ENCODE measurements at regions not wholly inside any gene's neighbourhood (a gene's known extent, or its start where the extent isn't known, plus 50 kb on each side); places are given as distances from the start of the nearest gene placed in this dataset.
"Not testable (repeated sequence)": the region's sequence is repeated elsewhere in the genome, so short reads cannot be mapped to it uniquely, and the experiment has no call there.

DNA sequence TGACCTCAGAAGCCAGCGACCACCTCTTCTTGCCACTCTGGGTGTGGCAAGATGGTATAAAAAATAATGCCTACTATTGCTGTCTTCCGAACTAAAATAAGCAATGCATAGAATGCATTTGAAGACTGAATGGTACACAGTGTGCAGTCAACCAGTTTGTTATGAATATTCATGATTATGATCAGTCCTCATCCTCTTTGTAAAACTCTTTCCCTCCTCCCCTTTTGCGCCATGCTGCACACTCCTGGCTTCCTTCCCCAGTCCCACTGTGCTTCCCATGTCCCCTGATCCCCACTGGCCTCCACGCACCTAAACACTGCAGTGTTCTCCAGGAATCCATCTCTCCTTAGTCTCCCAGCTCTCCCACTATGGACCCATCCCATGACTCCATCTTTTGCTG lies 348.0 kb downstream of the SOX9 start:
- DNase-seq (ENCODE audit: low read depth, low spot score) = no peak

DNA sequence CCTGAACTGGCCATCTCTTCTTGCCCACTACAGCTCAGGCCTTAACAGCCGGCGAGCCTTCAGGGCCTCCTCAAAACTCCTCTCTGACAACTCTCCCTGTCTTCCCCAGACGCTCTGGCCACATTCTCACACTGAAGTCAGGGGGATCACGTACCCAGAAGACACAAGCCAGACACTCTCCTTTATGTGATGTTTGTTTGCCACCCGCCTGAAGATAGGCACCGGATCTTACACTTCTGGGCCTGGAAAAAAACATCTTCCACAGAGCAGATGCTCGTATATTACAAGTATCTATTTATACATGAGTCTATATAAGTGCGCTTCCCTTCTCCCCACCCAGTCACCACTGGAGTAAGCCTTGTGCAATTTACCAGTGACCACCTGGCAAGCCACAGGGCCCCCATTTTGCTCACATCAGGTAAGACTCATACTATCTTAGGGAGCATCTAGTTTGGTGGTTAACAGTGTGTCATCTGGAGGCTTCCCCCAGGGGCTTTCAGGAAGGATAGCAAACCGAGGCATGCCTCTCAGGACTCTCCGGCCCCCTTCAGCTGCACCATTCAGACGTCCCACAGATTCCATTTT lies 349.4 kb downstream of the SOX9 start:
- DNase-seq (ENCODE audit: low read depth, low spot score) = no peak

DNA sequence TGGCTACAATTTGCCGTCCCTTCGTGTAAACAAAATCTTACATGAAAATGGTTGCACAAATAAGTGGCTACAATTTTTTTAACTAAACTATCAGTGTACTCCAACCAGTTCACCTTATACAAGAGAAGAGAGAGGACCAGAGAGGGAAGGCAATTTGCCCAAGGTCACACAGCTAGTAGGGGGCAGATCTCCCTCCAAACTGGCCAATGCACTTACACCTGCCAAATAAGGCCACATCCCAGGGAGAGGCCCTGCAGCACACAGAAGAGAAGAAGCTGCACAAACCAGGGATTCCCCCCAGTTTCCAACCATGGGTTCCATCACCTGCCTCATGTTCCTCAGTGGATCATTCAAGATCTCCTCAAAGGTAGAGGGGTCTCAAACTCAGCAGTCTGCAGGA lies 349.9 kb downstream of the SOX9 start:
- DNase-seq (ENCODE audit: low read depth, low spot score) = no peak

DNA sequence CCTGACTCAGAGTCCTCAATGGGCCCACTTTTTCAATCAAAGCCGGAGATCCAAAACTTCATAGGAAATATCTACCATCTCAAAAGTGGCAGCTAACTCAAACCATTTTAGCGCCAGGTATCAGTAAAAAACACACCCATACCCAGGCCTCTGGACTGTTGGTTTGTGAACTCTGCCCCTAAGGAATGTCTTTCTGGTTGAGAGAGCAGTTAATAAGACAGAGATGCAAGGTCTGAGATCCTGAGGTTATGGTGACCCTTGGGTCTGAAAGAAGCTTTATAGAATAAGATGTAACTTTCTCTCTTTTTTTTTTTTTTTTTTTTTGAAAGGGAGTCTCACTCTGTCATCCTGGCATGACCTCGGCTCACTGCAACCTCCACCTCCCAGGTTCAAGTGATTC lies 350.5 kb downstream of the SOX9 start:
- no peak for DNase-seq (ENCODE audit: low read depth, low spot score)

DNA sequence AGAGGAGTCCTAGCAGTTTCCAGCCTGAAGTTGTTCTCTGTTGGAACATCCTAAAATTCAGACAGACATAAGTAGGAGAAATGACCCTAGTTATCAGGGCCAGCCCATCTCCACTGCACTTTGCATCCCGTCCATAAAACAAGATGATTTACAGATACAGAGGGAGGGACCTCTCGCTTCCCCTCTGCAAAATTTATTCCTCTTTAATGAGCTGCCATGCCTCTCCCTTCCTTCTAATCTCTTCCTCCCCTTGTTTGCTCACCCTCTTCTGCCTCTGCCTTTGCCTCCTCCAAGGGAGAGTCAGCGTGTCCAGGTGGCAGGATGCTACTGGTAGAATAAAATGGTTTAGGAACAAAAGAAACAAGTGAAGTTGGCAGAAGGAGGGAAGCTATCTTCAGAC lies 351.3 kb downstream of the SOX9 start:
- no peak for DNase-seq (ENCODE audit: low read depth, low spot score)

DNA sequence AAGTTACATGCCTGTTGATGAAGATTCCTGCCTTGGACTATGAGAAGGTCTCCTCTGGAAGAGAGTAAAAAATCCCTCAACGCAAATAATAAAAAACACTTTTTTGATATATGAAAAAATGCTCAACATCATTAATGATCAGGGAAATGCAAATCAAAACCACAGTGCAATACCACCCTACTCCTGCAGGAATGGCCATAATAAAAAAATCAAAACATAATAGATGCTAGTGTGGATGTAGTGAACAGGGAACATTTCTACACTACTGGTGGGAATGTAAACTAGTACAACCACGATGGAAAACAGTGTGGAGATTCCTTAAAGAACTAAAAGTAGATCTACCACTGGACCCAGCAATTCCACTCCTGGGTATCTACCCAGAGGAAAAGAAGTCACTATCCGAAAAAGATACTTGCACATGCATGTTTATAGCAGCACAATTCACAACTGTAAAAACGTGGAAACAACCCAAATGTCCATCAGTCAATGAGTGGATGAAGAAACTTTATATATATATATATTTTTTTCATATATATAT lies 352.1 kb downstream of the SOX9 start:
- DNase-seq (ENCODE audit: low read depth, low spot score) = not testable (repeated sequence)

DNA sequence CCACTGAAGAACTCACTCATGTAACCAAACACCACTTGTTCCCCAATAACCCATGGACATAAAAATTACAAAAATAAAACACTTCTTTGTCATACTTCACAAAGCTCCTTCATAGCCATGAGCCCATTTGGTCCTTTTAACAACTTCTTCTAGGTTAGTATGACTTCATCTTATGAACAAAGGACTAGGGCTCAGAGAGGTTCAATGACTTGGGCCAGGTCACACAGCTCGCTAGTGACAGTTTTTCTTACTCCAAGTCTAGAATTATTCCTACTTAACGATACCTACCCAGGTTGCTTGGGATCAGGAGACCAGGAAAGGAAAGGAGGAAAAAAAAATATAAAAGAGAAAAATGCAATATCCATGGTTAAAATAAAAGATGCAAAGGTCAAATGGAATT lies 353.4 kb downstream of the SOX9 start:
- DNase-seq (ENCODE audit: low read depth, low spot score) = no peak

DNA sequence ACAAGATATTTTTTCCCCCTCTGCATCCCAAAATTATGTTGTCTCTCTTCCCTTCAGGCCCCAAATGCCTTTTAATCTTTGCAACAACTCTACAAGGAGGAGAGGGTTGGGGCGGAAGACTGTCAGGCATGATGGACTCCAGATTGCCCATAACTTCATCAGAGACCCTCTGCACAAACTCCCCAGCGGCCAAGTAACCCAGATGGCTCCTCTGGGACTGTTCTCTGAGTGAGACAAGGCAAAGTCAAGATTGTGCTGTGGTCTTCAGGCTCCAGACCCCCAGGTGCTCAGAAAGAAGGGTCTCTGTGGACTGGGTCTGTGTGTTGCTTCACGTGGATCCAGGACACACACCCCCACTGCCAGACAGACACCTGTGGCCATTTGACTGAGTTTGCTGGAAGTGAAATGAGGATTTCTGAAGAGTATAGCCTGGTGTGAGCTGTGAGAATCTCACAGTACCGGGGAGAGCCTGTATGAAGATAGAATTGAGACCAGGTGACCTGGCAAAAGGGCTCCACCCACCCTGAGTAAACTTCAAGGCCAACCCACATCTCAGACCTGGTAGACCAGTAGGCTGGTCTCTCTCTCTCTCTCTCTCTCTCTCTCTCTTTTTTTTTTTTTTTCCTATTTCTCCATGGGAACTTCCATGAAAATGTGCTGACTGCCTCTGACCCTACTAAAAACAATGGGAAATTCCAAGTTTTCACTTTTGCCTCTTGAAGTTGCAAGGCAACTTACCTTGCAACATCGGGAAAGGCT lies 354.1 kb downstream of the SOX9 start:
- no peak for DNase-seq (ENCODE audit: low read depth, low spot score)

DNA sequence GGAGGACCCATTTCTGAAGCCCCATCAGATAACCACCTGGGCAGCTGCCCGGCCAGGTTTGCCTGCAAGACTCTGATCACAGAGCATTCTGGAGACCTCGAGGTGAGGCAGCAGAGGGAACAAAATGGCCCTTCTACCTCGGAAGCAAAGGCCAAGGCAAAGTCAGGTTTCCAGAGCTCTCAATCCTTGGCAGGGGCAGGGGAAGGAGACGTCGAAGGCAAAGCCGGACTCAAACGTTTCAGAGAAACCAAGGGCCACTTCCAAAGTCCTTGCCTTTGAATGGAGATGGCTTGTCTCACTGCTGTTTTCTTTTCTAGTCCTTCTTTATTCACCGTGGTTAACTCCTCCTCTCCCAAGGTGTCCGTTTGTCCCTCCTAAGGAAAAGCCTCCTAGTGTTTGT lies 355.3 kb downstream of the SOX9 start:
- no peak for DNase-seq (ENCODE audit: low read depth, low spot score)

DNA sequence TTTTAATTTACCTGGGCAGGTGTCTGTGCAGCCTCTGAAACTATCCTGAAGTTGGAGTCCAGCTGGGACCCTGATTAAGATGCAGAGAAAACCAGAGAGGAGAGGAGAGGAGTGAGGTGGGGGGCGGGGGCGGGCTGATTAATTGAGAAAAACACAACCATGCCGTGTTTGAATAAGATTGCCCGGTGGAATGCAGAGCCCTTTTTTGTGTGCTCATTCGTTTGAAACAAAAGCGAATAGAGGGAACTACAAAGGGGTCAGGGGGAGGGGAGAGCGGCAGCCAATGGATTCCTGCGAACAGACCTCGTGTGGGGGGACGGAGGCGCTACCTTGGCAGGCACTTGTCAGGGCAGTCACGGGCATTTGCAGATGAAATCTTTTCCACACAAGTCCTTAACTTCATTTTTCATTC lies 355.8 kb downstream of the SOX9 start:
- DNase-seq (ENCODE audit: low read depth, low spot score) = no peak

DNA sequence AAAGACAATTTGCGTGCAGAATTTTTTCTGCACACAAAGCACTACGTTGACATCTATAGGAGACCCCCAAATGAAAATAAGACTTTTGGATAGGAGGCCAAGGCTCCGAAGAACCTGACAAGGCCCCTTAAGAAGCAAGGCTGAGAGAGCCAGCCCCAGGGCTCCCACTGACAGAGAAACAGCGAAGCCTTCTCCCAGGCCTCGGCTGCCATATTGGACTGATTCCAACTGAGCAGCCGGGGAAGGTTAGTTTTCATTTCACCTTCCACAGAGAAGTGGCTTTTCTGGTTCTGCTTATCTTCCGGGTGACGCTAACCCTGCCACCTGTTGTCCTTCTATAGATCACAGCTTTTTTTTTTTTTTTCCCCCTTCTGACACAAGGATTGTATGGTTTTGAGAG lies 356.7 kb downstream of the SOX9 start:
- no peak for DNase-seq (ENCODE audit: low read depth, low spot score)

DNA sequence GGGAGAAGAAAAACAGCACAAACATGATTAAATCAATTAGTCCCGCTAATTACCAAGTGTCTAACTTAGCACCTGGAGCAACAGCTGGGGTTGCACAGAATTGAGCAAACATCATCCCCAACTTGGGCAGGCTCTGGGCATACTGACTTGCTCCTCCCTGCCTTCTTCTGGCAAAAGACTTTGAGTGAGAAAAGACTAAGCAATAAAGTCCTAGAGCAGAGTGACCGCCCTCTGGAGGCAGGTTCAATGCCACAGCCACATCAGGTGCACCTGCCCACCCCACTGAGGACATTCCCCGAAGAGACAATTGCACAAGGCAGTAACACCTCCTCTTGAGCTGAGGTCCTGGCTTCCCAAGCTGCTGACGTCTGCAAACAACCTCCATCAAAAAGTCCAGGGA lies 358.3 kb downstream of the SOX9 start:
- DNase-seq (ENCODE audit: low read depth, low spot score) = no peak

DNA sequence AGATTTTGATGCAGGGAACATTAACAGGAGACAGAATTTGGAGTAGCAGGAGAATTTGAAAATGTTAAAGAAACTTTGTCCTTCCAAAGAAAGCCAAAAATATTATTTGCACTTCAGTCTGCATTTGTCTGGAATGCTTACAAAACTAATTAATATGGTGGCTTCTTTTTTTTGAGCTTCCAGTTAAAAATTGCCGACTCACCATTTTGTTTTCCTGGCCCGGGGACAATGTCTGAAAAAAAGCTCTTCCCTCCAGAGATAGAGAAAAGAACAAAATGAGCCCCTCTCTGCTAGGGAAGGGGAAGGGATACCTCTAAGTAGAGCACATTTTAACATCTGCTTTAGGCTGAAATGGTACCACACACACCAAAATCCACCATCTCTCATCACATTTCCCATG lies 360.8 kb downstream of the SOX9 start:
- DNase-seq (ENCODE audit: low read depth, low spot score) = no peak

DNA sequence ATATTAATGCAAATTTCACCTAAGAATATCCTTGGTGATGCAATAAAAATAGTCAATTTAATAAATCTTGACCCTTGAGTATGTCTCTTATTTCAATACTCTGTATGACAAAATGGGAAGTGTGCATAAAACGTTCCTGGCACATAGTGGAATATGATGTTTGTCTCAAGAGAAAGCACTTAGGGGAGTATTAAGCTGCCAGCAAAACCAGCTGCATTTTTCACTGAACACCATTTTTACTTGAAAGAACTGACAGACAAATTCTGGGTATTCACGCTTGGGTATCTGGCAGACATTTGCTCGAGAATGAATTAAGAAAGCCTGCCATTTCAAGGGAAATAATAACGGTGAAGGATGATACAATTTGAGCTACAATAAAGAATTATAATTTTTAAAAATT lies 364.8 kb downstream of the SOX9 start:
- DNase-seq (ENCODE audit: low read depth, low spot score) = no peak

DNA sequence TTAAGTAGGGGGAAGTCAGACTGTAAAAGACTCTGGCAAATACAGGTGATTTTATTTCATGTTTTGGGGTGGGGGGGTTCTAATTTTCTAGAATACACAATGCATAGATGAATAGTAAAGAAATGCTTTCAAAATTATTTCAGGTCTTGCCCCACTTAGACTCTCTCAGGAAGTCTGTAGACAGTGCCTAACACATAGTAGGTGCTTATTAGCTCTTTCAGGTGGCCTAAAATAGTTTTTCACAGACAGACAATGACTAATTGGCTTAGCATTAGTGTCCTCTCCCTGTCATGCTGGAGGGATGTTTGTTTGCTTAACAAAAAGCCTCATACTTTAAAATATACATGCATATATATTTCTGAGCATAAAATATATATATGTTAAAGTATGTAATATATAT lies 366.0 kb downstream of the SOX9 start:
- no peak for DNase-seq (ENCODE audit: low read depth, low spot score)

DNA sequence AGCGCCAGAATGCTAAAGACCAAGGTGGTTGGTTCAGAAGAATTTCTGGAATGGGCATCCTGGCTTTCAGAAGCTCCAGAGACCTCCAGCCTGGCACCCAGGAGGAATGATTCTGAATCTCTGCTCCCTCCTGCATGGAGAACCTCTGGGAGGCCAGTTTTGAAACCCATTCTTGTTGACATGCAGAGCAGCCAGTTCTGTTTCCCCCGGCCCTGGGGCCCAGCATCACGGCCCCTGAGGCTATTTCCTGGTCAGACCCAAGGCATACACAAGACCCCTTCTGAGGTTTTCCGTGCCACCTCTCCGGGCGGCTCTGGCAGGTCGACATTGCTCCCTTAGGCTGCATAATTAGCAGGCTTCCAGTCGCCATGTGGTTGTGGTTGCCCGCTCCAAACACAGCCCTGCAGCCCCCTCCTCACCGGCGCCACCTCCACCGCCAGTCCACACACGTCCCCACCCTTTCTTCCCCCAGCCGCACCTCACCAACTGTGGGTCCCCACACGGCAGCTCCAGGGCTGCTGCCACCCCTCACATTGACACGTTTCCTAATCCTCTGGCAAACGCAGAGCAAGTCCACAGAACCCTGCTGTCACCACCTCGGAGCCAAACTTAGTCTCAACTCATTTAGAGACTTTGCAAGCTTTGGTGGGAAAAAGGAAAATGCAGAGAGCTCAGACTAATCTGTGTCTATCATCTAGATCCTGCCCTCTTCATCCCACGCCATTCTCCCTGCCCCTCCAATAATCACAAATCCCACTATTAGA lies 367.1 kb downstream of the SOX9 start:
- no peak for DNase-seq (ENCODE audit: low read depth, low spot score)

DNA sequence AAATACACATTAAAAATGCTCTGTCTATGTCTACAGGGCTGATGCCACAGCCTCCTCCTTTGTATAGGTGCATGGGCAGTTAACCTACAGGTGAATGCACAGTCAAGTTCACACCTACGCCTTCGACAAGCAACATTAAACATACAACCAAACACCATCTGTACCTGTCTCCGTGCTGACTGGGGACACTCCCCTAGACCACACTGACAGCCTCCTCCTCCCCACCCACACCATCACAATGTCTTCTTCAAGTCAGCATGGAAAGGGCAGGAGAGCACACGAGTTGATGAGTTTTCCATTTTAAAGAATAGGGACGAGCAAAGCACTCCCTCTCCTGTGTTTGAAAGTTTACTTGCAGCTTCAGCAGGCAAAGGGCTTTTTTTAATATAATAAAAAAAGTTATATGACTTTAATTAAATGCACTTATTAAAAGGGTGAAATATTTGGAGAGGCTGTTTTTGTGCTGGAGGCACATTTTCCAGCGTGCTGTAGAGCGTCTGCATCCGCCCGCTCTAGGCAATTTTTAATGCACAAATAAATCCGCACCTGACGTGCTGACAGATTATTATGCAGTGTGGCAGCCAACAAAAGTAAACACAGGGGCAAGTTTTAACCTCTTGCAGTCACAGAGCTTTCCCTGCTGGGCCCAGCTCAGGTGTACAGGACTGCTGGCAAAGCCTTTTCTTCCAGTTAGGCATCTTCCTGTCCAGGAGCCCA lies 367.9 kb downstream of the SOX9 start:
- no peak for DNase-seq (ENCODE audit: low read depth, low spot score)

DNA sequence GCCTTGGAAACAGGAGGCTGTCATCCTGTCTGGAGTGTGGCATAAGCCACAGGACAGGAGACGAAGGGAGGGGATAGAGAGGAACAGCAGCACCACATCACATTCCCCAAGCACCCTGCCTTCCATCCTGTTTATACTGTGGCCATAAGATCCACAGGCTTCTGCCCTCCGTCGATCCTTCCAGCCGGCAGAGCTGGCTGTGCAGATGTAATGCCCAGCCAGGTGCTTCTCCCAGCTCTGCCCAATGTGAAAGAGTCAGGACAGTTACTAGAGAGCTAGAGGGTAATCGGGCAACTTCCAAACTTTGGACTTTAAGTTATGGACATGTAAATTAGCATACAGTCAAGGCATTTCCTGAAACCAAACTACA lies 368.4 kb downstream of the SOX9 start:
- no peak for DNase-seq (ENCODE audit: low read depth, low spot score)

DNA sequence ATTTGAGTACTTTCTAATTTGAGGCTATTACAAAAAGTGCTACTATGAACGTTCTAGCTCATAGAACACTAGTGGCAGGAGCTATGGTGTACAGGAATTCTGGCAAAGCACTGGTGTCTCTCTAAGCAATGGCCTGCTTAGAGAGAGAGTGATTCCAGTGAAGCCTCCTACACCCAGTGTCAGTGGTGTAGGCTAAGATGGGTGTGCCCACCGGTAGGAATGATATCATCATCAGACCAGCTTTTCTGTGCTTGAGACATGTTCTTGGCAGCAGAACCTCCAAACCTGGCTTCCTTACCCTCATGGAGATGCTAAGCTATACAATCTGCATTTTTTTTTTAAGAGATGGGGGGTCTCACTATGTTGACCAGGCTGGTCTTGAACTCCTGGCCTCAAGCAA lies 370.3 kb downstream of the SOX9 start:
- no peak for DNase-seq (ENCODE audit: low read depth, low spot score)

DNA sequence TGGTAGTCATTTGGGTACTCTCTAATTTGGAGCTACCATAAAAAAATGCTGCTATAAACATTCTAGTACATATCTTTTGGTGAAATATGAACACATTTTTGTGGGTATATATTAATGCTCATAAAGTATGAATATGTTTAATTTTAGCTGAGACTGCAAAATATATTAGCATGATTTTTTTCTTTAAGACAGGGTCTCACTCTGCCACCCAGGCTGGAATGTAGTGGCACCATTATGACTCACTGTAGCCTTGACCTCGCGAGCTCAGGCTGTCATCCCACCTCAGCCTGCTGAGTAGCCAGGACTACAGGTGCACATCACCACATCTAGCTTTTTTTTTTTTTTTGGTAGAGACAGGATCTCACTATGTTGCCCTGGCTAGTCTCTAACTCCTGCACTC lies 371.7 kb downstream of the SOX9 start:
- DNase-seq (ENCODE audit: low read depth, low spot score) = no peak

DNA sequence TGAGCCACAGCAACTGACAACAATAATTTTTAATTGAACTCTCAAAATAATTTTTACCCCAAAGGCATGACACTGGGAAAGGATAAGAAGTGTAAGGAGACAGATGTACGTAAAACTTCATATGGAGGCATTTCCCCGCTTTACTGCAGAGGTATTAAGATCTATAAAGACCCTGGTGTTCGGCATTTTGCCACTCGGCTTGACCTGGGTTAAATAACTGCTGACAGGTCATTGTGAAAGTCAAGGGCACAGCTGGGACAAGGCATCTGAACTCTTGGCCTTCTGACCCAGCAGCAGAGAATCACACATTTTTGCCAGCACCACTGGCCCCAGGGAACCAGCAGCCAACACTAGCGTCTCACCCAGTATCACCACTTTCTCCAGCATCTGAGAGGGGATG lies 372.1 kb downstream of the SOX9 start:
- no peak for DNase-seq (ENCODE audit: low read depth, low spot score)

DNA sequence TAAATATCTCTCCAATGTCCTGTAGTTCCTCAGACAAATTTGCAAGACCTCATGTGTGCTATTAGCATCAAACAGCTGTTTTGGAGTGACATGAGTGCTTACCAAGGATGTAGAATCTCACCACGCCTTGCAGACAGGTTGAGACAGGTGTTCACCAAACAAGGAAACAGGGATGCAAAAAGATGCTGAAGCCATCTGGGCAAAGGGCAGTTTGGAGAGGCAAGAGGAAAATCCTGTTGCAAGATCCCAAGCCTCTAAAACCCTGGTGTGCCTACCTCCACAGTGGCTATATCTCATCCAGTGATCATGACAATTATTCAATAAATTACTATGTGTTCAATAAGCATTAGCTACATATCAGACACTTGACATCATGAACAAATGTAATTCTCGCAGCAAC lies 373.7 kb downstream of the SOX9 start:
- no peak for DNase-seq (ENCODE audit: low read depth, low spot score)

Measured in pulmonary artery endothelial cell (primary cell).